ENCODE measurements at regions not wholly inside any gene's neighbourhood (a gene's known extent, or its start where the extent isn't known, plus 50 kb on each side); places are given as distances from the start of the nearest gene placed in this dataset.

DNA sequence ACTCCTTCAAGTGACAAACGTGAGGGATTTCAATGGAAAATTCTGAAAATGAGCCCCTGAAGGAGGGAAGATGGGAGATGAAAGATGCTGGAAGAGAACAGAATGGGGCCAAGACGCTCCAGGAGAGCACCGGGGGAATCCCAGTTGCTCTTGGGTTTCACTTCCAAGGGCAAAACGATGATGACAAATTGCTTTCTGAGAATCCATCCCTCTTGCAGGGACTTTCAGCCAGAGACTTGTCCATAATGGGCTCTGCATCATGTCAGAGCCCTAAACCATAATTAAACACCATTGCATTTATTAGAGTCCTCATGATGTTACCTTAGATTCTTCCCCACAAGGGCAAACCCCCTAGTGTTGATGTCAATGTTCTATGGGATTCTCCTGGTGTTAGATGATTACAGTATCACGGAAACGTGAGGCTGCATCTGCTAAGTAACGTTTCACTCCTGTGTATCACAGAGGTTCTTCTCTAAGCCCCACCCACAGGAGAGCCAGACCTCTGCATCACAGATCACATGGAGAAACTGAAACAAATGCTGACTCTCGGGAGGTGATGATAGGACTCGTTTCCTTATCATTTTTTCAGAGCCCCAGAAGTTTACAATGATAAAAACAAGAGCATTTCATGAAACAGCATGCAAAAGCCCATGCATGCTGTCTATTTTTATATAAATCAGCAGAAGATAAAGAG is 114.4 kb downstream of the TENT4A start:
- no peak for TF ChIP-seq POLR2A (IDR thresholded peaks at IDR 0.05; ENCODE audit: low read depth, low read length)
- no peak for TF ChIP-seq TAF1 (IDR thresholded peaks at IDR 0.05; ENCODE audit: borderline replicate concordance, low read depth, low read length)
- TF ChIP-seq POLR2AphosphoS5 (IDR thresholded peaks at IDR 0.05; ENCODE audit: low read depth, low read length): no peak

All from GM12892 (cell line).